Kidney (tissue), 13 donors: ENCODE measurements at regions not wholly inside any gene's neighbourhood (a gene's known extent, or its start where the extent isn't known, plus 50 kb on each side); places are given as distances from the start of the nearest gene placed in this dataset.
"Not testable (repeated sequence)": the region's sequence is repeated elsewhere in the genome, so short reads cannot be mapped to it uniquely, and the experiment has no call there.

Experiments used
- DNase-seq, 5 donors: peaks; one replicate each; pipeline ENCODE4 v3.0.0-alpha.2; 2013 to 2020
- FAIRE-seq: peaks from 2 replicates; lab custom pipeline; 2012; peaks lifted over from hg19 to GRCh38; lab: Jason Lieb, UNC
- H3K27ac ChIP-seq, 2 donors: one replicate each; pipeline ENCODE4 v1.7.0; 2013; ENCODE audit warnings: low read depth in 2 of 2, low read length in 2 of 2, inconsistent platforms in 1 of 2
- H3K27me3 ChIP-seq: one replicate; pipeline ENCODE4 v1.7.1; 2013; ENCODE audit warnings: low read length, inconsistent platforms; ENCODE audit not compliant: control insufficient read depth, insufficient read depth
- H3K36me3 ChIP-seq, 3 donors: one replicate each; pipeline versions ENCODE4 v1.7.0 to v1.7.1; 2013; ENCODE audit warnings: low read length in 3 of 3, control low read depth in 1 of 3, inconsistent platforms in 1 of 3; ENCODE audit not compliant: insufficient read depth in 3 of 3, control insufficient read depth in 2 of 3
- H3K4me1 ChIP-seq, 3 donors: one replicate each; pipeline versions ENCODE4 v1.7.0 to v1.7.1; 2013; ENCODE audit warnings: low read length in 3 of 3, inconsistent platforms in 1 of 3, low read depth in 1 of 3; ENCODE audit not compliant: control insufficient read depth in 2 of 3, insufficient read depth in 2 of 3
- H3K4me3 ChIP-seq, 3 donors: one replicate each; pipeline versions ENCODE4 v1.7.0 to v1.8.1; 2013; ENCODE audit warnings: low read length in 3 of 3, control low read depth in 1 of 3, inconsistent platforms in 1 of 3
- H3K9ac ChIP-seq, 3 donors: one replicate each; pipeline versions ENCODE4 v1.7.0 to v1.7.1; 2013; ENCODE audit warnings: low read length in 3 of 3, control low read depth in 1 of 3, inconsistent platforms in 1 of 3
- H3K9me3 ChIP-seq, 3 donors: one replicate each; pipeline versions ENCODE4 v1.7.0 to v1.7.1; 2013; ENCODE audit warnings: low read length in 3 of 3, control low read depth in 1 of 3, inconsistent platforms in 1 of 3; ENCODE audit not compliant: control insufficient read depth in 2 of 3, insufficient read depth in 1 of 3
- CTCF ChIP-seq: IDR thresholded peaks from 3 replicates; pipeline ENCODE4 v1.5.1; 2012; ENCODE audit warnings: mild to moderate bottlenecking, moderate library complexity, borderline replicate concordance; ENCODE audit not compliant: insufficient read depth; ENCODE audit errors: extremely low read depth
- intact Hi-C: fragments of 100-400 bp; cut with DNase I; formaldehyde crosslinking; loops from one replicate; pipeline ENCODE4 v1.11.1; 2022
- donor health status: control.
- donor health status: control.
- donor health status: control.
- donor health status: control.
- donor health status: control.
- donor health status: DM: yes; HTN: yes; CAD: no.
- donor health status: Normal renal cell carcinoma (clear cell type).

GRCh38 chr6:27694547-27694874 lies 217.7 kb downstream of the OR2B2 start:
- no peak for TF ChIP-seq CTCF
- H3K9me3 ChIP-seq: no peaks in the 10 kb centered on the region
- peak overlapping the region in 2 of 3 donors; percentile 23 to 88 for H3K4me3 ChIP-seq
- FAIRE-seq (no peak), DNase-seq (no peak)
- intact Hi-C loops: no loop called here
- H3K36me3 ChIP-seq: no peaks in the 10 kb centered on the region
- peaks cover 2% of the 10 kb centered on the region for H3K27me3 ChIP-seq
- no peaks in the 10 kb centered on the region for H3K4me1 ChIP-seq
- H3K27ac ChIP-seq: no peak overlapping the region
- peak overlapping the region in 1 of 3 donors; percentile 81 for H3K9ac ChIP-seq

GRCh38 chr6:27693766-27694546 lies 218.2 kb downstream of the OR2B2 start:
- no peaks in the 10 kb centered on the region for H3K36me3 ChIP-seq
- H3K9ac ChIP-seq: peak overlapping the region in 2 of 3 donors; percentile 76 to 81
- H3K9me3 ChIP-seq: no peaks in the 10 kb centered on the region
- FAIRE-seq (no peak), DNase-seq (peak in 4 of 5 donors; percentile 65 to 88 (median 80))
- H3K27ac ChIP-seq: no peak overlapping the region
- intact Hi-C loops: no loop called here
- TF ChIP-seq CTCF: no peak
- peaks cover 2% of the 10 kb centered on the region for H3K27me3 ChIP-seq
- no peaks in the 10 kb centered on the region for H3K4me1 ChIP-seq
- peak overlapping the region; percentile 23 to 88 (median 48) for H3K4me3 ChIP-seq

- H3K4me1 ChIP-seq, H3K27ac ChIP-seq, H3K4me3 ChIP-seq, DNase-seq, FAIRE-seq, intact Hi-C loops, H3K9ac ChIP-seq, H3K36me3 ChIP-seq, H3K9me3 ChIP-seq, H3K27me3 ChIP-seq: not testable (repeated sequence)
Measured at GRCh38 chr6:27692133-27692532, 219.2 kb upstream of the ZNF184 start.

- Histone ChIP-seq H3K4me1 (peaks cover 0 to 5% (median 0%) of the 10 kb centered on the region in 3 donors), H3K27me3 (peaks cover 13% of the 10 kb centered on the region), H3K9me3 (no peaks in the 10 kb centered on the region), H3K4me3 (peak overlapping the region; percentile 33 to 65 (median 56)), H3K9ac (peak overlapping the region in 1 of 3 donors; percentile 24), H3K27ac (no peak overlapping the region), H3K36me3 (no peaks in the 10 kb centered on the region)
- no peak for FAIRE-seq
- intact Hi-C loops: no loop called here
- TF ChIP-seq CTCF: no peak
- DNase-seq: peak in 4 of 5 donors; percentile 91 to 94 (median 92)
Measured at GRCh38 chr6:27688014-27688586, 215.2 kb upstream of the ZNF184 start.
